ENCODE measurements at regions not wholly inside any gene's neighbourhood (a gene's known extent, or its start where the extent isn't known, plus 50 kb on each side); places are given as distances from the start of the nearest gene placed in this dataset.

- no peak for DNase-seq (ENCODE audit: low read depth)
Observed at GRCh38 chr7:91323626-91324158, 59.5 kb downstream of the FZD1 start.

GRCh38 chr7:91324663-91325062 is 60.4 kb downstream of the FZD1 start:
- DNase-seq (ENCODE audit: low read depth) = no peak

GRCh38 chr7:91325726-91326125 is 61.5 kb downstream of the FZD1 start:
- DNase-seq (ENCODE audit: low read depth) = no peak

- DNase-seq (ENCODE audit: low read depth) = no peak
Observed at GRCh38 chr7:91326516-91327199, 62.4 kb downstream of the FZD1 start.

- DNase-seq (ENCODE audit: low read depth) = no peak
Observed at GRCh38 chr7:91327346-91327745, 63.1 kb downstream of the FZD1 start.

GRCh38 chr7:91329571-91329970 is 65.3 kb downstream of the FZD1 start:
- no peak for DNase-seq (ENCODE audit: low read depth)

- DNase-seq (ENCODE audit: low read depth) = no peak
Observed at GRCh38 chr7:91330191-91330808, 66.1 kb downstream of the FZD1 start.

GRCh38 chr7:91330866-91331265 is 66.6 kb downstream of the FZD1 start:
- peak; percentile 12 for DNase-seq (ENCODE audit: low read depth)

GRCh38 chr7:91336106-91336505 is 71.9 kb downstream of the FZD1 start:
- DNase-seq (ENCODE audit: low read depth) = no peak

- DNase-seq (ENCODE audit: low read depth) = no peak
Observed at GRCh38 chr7:91338226-91339020, 74.2 kb downstream of the FZD1 start.

- no peak for DNase-seq (ENCODE audit: low read depth)
Observed at GRCh38 chr7:91342346-91342745, 78.1 kb downstream of the FZD1 start.

- no peak for DNase-seq (ENCODE audit: low read depth)
Observed at GRCh38 chr7:91343420-91343960, 79.3 kb downstream of the FZD1 start.

GRCh38 chr7:91343996-91344629 is 79.9 kb downstream of the FZD1 start:
- no peak for DNase-seq (ENCODE audit: low read depth)

GRCh38 chr7:91344911-91345310 is 80.7 kb downstream of the FZD1 start:
- DNase-seq (ENCODE audit: low read depth) = no peak

- DNase-seq (ENCODE audit: low read depth) = no peak
Observed at GRCh38 chr7:91345449-91345848, 81.2 kb downstream of the FZD1 start.

GRCh38 chr7:91346426-91346825 is 82.2 kb downstream of the FZD1 start:
- no peak for DNase-seq (ENCODE audit: low read depth)

GRCh38 chr7:91347290-91347689 is 83.1 kb downstream of the FZD1 start:
- no peak for DNase-seq (ENCODE audit: low read depth)

- peak; percentile 27 for DNase-seq (ENCODE audit: low read depth)
Observed at GRCh38 chr7:91348711-91349110, 84.5 kb downstream of the FZD1 start.

GRCh38 chr7:91351374-91351773 is 87.1 kb downstream of the FZD1 start:
- peak; percentile 49 for DNase-seq (ENCODE audit: low read depth)

GRCh38 chr7:91352091-91352490 is 87.9 kb downstream of the FZD1 start:
- DNase-seq (ENCODE audit: low read depth) = no peak

GRCh38 chr7:91353848-91354247 is 89.6 kb downstream of the FZD1 start:
- DNase-seq (ENCODE audit: low read depth) = no peak

All from LHCN-M2 (cell line).